ENCODE measurements at regions not wholly inside any gene's neighbourhood (a gene's known extent, or its start where the extent isn't known, plus 50 kb on each side); places are given as distances from the start of the nearest gene placed in this dataset.

DNA sequence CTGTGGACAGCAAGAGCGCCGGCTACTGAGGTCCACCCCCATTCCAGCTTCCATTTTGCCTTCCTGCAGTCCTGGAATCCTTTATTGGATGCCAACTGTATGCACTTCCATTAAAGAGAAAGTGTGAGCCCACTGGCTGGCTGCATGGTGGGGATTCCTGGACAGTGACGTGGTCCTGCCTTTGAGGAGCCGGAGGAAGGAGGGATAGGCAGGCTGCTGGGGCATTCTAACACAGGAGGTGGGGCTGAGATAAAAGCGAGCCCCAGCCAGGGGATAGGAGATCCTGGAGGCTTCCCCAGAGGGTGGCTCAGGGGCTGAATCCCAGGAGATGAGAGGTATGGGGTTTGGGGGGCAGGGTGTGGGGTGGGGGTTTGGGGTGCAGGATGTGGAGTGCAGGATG lies 984.7 kb downstream of the BRD1 start:
- TF ChIP-seq, protein P1, sequence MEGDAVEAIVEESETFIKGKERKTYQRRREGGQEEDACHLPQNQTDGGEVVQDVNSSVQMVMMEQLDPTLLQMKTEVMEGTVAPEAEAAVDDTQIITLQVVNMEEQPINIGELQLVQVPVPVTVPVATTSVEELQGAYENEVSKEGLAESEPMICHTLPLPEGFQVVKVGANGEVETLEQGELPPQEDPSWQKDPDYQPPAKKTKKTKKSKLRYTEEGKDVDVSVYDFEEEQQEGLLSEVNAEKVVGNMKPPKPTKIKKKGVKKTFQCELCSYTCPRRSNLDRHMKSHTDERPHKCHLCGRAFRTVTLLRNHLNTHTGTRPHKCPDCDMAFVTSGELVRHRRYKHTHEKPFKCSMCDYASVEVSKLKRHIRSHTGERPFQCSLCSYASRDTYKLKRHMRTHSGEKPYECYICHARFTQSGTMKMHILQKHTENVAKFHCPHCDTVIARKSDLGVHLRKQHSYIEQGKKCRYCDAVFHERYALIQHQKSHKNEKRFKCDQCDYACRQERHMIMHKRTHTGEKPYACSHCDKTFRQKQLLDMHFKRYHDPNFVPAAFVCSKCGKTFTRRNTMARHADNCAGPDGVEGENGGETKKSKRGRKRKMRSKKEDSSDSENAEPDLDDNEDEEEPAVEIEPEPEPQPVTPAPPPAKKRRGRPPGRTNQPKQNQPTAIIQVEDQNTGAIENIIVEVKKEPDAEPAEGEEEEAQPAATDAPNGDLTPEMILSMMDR (IDR thresholded peaks at IDR 0.05; ENCODE audit: insufficient read depth, low read length), result no peak
- no peak for TF ChIP-seq POLR2AphosphoS5 (IDR thresholded peaks at IDR 0.05; ENCODE audit: low read depth)

Measured in HL-60 (cell line).